NCI-H82 (cell line): ENCODE measurements at regions not wholly inside any gene's neighbourhood (a gene's known extent, or its start where the extent isn't known, plus 50 kb on each side); places are given as distances from the start of the nearest gene placed in this dataset.

Experiments
- DNase-seq: peaks from one replicate; lab custom pipeline; 2025; lab: John Stamatoyannopoulos, UW

DNA sequence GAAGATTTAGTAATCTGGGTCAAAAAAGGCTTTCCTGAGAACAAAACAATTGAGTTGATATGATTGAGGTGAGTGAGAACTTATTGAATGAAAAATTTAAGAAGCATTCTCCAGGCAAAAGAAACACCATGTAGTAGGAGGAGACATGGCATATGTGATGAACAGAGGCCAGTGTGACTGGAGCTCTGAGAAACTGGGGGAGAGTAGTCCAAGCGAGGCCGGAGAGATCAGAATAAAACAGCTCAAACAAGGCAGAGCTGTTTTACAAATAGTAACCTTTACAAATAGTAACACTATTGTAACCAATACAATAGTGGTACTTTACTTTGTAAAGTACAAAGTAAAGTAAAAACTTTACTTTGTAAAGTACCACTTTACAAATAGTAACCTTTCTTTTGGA is 1159.1 kb downstream of the PCDH9 start:
- DNase-seq, result no peak

GRCh38 chr13:66069570-66069969 is 1160.6 kb downstream of the PCDH9 start:
- no peak for DNase-seq

DNA sequence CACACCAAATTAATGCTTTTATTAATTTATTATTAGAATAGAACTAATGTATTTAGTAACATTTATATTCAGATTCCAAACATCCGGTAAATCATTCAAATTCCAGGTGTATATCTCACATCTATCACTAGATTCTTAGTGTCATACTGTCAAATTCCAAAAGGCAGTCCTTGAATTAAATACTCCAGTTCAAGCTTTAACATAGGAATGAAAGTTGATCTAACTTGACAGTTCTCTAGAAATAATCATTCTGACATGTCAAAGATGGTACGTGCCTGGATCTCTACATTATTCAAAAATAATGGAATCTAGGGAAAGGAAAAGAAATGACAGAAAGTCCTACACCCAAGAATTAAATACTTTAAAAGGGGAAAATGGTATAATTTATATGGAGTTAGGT is 1161.5 kb downstream of the PCDH9 start:
- DNase-seq, result no peak

GRCh38 chr13:66048888-66049287 is 1181.2 kb downstream of the PCDH9 start:
- no peak for DNase-seq

- DNase-seq, result no peak
Measured at GRCh38 chr13:66040506-66040905, 1189.6 kb downstream of the PCDH9 start.

GRCh38 chr13:66037096-66037495 is 1193.0 kb downstream of the PCDH9 start:
- no peak for DNase-seq

- DNase-seq, result no peak
Measured at GRCh38 chr13:66036636-66037035, 1193.5 kb downstream of the PCDH9 start.

DNA sequence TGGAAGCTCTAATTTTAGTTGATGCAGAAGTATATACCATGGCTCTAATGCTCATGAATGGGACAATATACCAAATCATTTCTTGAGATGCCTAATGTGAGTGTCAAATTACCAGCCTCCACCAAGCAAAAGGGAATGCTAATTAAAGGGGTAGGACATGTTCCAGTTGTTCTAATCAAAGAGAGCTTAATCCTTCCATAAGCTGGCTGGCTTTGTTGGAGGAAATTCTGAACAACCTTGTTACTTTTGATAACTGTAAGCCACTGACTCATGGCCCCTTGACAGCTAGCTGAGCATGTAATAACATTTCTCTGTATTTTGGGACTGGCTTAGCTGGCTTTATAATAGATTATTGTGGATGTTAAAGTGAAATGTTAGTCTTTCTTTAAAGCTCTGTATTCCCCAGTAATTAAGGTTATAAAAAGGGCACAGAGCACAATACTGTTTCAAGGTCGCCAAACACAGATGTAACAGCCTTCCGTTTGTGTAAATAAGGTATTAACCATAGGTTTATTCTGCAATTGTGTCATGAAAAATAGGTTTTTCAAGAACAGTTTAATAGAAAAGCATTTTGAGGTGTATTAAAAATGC is 1194.0 kb downstream of the PCDH9 start:
- peak; percentile 75 for DNase-seq

DNA sequence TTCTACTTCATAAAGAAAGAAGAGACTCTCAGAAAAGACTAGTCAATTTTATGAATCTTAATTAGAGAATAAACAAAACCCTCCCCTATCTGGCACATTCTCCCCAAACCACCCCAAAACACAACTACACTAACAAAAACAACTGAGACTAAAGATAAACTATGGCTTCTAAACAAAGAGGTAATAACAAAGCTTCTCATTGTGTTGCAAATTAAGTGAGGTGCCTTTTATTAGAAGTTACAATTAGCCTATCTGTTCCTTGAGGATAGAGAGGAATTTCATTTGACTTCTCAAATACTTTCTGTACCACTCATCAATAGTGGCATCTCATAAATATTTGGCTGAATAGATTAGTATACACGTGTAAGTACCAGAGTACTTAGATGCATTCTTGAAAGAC is 1196.2 kb downstream of the PCDH9 start:
- DNase-seq, result no peak

DNA sequence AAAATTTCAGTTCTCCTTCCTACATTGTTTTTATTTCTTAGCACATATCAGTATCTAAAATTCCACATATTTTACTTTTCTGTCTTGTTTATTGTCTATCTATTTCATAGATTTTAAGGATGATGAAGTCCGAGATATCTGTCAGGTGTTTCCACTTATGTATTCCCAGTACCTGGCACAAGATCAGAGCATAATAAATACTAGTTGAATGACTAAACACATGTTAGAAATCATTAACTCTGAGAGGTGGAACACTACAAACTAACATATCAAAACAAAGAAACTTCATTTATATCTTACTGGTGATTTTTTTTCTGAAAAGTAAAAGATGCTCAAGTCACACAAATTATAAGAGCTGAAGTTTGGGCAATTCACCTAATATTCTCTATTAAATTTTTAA is 1208.3 kb downstream of the PCDH9 start:
- DNase-seq, result no peak

GRCh38 chr13:66014771-66015170 is 1215.4 kb downstream of the PCDH9 start:
- no peak for DNase-seq

- no peak for DNase-seq
Measured at GRCh38 chr13:66009241-66009640, 1220.9 kb downstream of the PCDH9 start.

GRCh38 chr13:66003558-66003957 is 1226.6 kb downstream of the PCDH9 start:
- DNase-seq, result no peak

GRCh38 chr13:66001140-66001539 is 1229.0 kb downstream of the PCDH9 start:
- no peak for DNase-seq

DNA sequence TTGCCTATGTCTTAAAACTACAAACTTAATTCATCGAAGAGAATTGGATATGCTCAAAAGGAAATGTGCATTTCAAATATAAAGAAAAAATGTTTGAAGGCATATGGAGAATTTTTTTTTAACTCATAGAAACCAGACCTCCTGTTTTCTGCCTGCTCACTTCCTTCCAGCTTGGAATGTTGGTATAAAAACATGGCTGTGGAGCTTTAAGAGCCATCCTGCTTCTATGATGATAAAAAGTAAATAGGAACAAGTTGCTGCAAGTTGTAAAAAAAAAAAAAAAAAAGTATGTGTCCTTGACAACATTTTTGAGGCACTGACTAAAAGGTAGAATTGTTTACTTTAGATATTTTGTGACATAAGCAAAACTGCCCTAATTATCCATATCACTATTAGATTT is 1230.7 kb downstream of the PCDH9 start:
- no peak for DNase-seq

GRCh38 chr13:65990684-65991083 is 1239.5 kb downstream of the PCDH9 start:
- no peak for DNase-seq

DNA sequence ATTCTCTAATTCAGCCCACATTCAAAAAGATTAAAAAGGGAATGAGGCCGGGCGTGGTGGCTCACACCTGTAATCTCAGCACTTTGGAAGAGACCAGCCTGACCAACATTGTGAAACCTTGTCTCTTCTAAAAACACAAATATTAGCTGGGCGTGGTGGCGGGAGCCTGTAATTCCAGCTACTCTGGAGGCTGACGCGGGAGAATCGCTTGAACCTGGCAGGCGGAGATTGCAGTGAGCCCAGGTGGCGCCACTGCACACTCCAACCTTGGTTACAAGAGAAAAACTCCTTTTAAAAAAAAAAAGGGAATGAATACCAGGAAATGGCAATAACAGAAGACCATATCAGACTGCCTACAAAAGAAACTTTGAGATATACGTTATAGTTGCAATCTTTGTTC is 1244.5 kb downstream of the PCDH9 start:
- peak; percentile 51 for DNase-seq

GRCh38 chr13:65977525-65977924 is 1252.6 kb downstream of the PCDH9 start:
- no peak for DNase-seq

DNA sequence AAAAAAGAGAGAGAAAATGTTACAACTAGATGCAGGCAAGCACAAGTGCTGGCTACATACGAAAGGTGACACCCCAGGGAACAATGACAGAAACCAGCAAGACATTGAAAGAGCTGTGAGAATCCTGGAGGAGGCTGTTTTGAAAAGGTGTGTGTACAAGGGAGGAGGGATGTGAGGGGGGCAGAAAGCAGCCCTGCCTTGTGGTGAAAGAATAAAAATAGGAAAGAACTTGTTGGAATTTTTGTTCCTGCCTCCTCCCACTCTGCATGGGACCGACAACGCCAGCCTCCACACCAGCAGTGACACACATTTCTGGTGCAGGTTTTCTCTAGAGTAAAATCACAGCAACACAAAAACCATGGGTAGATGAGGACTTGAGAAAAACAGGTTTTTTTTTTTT is 1258.6 kb downstream of the PCDH9 start:
- DNase-seq, result no peak

DNA sequence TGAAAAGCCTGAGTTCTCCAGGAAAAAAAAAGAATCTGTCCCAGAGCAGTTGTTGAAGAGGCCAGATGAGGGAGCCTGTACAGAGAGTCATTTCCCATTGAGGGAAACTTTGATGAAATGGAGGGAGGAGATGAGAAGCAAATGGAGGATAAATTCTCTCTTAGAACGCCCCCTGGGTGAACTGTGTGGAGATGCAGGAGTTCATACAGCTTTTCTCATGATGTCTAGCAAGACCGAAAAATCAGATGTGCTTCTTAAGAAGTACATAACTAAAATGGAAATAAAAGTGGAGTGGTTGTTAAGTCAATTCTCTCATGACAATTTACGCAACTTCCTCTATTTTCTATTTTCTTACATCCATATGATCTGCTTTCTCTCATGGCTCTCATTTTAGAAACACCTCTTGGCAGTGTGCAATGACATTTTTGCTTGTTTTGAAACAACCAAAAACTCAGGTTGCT is 1263.1 kb downstream of the PCDH9 start:
- peak; percentile 81 for DNase-seq

GRCh38 chr13:65965501-65965900 is 1264.6 kb downstream of the PCDH9 start:
- no peak for DNase-seq

GRCh38 chr13:65964672-65965071 is 1265.5 kb downstream of the PCDH9 start:
- DNase-seq, result no peak

- no peak for DNase-seq
Measured at GRCh38 chr13:65959305-65959704, 1270.8 kb downstream of the PCDH9 start.

GRCh38 chr13:65946387-65946786 is 1283.7 kb downstream of the PCDH9 start:
- no peak for DNase-seq

GRCh38 chr13:65943708-65944107 is 1286.4 kb downstream of the PCDH9 start:
- DNase-seq, result no peak
